Central memory CD8-positive, alpha-beta T cell (primary cell): ENCODE measurements at regions not wholly inside any gene's neighbourhood (a gene's known extent, or its start where the extent isn't known, plus 50 kb on each side); places are given as distances from the start of the nearest gene placed in this dataset.
A peak's percentile ranks its signal among the peaks of the same experiment; 100 is the strongest.
"Not testable (repeated sequence)": the region's sequence is repeated elsewhere in the genome, so short reads cannot be mapped to it uniquely, and the experiment has no call there.

Experiments used
- ATAC-seq: fragments of 150-1000 bp; cut with Tn5 transposase; replicated peaks from 2 replicates; pipeline ENCODE4 v1.10.0; 2022; ENCODE audit warnings: mild to moderate bottlenecking, moderate FRiP score, moderate number of reproducible peaks; ENCODE audit not compliant: poor library complexity, severe bottlenecking; ENCODE audit errors: extremely low read depth
- DNase-seq, 2 donors: peaks; one replicate each; pipeline ENCODE4 v3.0.0; 2021; ENCODE audit warnings: low spot score in 2 of 2
- H3K27ac Mint-ChIP-seq: one replicate; pipeline ENCODE4 v1.8.0; 2022; ENCODE audit warnings: low read depth, mild to moderate bottlenecking, moderate library complexity, mixed read lengths
- H3K27me3 Mint-ChIP-seq: one replicate; pipeline ENCODE4 v1.8.0; 2022; ENCODE audit warnings: mixed read lengths
- H3K36me3 Mint-ChIP-seq: one replicate; pipeline ENCODE4 v1.8.0; 2022; ENCODE audit warnings: mild to moderate bottlenecking, moderate library complexity, mixed read lengths; ENCODE audit not compliant: insufficient read depth
- H3K4me1 Mint-ChIP-seq: one replicate; pipeline ENCODE4 v1.8.0; 2022; ENCODE audit warnings: mixed read lengths
- H3K4me3 Mint-ChIP-seq: one replicate; pipeline ENCODE4 v1.8.0; 2022; ENCODE audit warnings: mild to moderate bottlenecking, moderate library complexity, mixed read lengths
- H3K9me3 Mint-ChIP-seq: one replicate; pipeline ENCODE4 v1.8.0; 2022; ENCODE audit warnings: mixed read lengths

DNA sequence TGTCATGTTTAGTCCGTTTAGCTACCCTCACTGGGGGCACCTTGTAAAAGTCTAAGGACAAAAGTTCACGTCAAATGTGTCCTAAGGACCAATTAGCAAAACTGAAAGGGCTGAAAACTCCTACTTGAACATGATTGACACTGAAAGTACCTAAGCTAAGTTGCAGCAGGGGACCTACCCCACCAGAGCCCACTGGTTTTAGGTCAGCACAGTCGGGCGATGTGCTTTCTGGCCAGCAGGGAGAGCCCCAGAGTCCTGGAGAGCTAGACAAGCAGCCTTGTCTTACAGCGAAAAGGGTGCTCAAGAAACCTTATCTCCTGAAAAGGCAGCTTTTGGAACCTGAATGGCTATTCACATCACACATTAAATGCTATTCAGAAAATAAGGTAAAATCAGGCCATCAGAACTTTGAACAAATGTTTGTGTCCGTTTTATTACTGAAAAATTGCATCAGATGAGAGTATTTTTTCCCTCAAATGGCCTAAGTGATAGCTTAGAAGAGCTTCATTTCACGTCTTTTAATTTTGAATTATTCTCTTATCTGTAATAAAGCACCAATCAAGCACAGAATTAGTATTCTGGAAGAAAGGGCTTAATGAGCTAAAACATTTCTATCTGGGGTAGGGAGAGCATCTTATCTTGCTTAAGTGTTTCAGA is 52.2 kb upstream of the MKI67 start:
- ATAC-seq (no peak), DNase-seq (peak in 1 of 2 donors; percentile 23)
- Mint-ChIP-seq H3K9me3 (no peaks in the 10 kb centered on the region), H3K4me1 (peaks cover 25% of the 10 kb centered on the region), H3K4me3 (no peak overlapping the region), H3K27ac (no peak overlapping the region), H3K27me3 (no peaks in the 10 kb centered on the region), H3K36me3 (no peaks in the 10 kb centered on the region)

DNA sequence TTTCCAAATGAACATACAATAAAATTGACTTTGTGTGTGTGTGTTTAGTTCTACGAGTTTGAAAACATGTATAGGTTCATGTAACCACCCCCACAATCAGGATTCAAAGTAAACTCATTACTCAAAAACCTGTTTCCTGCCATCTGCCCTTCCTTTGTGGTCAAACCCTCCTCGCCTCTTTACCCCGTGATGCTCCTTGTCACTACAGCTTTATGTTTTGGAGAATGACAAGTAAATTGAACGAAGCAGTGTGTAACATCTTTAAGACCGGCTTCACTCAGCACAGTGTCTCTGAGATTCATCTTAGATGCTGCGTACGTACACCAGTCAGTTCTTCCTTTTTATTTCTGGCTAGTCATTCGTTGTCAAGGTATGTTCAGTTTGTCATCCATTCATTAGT is 54.6 kb upstream of the MKI67 start:
- peak overlapping the region; percentile 58 for H3K27ac Mint-ChIP-seq
- peaks cover 25% of the 10 kb centered on the region for H3K4me1 Mint-ChIP-seq
- DNase-seq (peak in 1 of 2 donors; percentile 28), ATAC-seq (peak; percentile 84)
- H3K4me3 Mint-ChIP-seq = peak overlapping the region; percentile 56
- no peaks in the 10 kb centered on the region for H3K27me3 Mint-ChIP-seq
- H3K9me3 Mint-ChIP-seq = no peaks in the 10 kb centered on the region
- no peaks in the 10 kb centered on the region for H3K36me3 Mint-ChIP-seq

DNA sequence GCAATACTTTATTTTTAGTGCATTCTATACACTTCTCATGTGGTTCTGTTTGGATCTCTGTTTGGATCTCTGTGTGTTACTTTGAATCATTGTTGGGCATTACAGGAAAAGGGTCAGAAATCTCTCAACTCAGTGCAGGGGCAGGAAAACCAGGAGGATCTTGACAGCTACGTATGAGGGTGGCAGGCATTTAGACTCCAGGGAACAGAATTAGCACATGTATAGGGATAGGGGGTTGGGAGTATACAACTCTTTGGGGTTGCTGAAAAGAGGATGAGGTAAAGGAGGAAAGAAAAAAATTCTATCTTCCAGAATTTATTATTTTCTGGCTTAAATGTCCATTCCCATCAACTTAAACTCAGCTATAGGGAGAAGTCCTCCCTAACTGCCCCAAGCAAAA is 59.4 kb upstream of the MKI67 start:
- no peak for DNase-seq
- Mint-ChIP-seq H3K4me1 (peaks cover 32% of the 10 kb centered on the region), H3K9me3 (no peaks in the 10 kb centered on the region), H3K4me3 (no peak overlapping the region), H3K27me3 (no peaks in the 10 kb centered on the region), H3K27ac (no peak overlapping the region), H3K36me3 (no peaks in the 10 kb centered on the region)
- no peak for ATAC-seq

DNA sequence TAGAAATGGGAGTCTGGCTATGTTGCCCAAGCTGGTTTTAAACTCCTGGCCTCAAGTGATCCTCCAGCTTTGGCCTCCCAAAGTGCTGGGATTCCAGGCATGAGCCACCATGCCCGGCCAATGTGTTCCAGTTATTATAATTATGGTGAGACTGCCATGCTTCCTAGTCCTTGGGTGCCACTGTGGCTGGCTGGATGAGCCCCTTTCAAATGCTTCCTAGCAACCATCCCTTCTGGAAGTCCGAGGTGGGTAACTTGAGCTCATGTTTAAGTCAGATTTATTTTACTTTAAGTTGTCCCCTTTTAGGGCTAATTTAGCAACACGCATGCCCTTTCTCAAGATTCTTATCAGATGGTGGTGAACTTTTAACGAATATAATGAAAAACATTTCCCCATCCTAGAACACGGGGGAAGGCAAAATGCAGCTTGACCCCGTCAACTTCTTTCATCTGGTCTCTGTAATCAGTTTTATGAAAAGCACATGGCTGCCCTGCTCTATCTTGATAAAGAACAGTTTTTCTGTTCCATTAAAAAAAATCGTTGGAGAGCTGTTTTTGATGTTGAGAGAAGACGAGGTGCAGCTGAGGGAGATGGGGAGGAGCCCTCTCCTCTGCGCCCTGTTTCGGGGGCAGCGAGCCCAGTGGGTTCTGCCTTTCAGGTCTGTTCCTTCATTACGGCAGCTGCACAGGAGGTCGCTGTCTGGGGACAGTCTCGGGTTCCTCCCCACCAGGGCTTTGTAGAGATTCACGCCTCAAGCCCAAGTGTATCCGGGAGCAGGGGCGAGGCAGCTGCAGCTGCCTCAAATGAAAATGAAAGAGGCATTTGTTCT is 61.0 kb upstream of the MKI67 start:
- Mint-ChIP-seq H3K27me3 (no peaks in the 10 kb centered on the region), H3K36me3 (no peaks in the 10 kb centered on the region), H3K9me3 (no peaks in the 10 kb centered on the region), H3K4me3 (peak overlapping the region; percentile 77), H3K27ac (peak overlapping the region; percentile 94), H3K4me1 (peaks cover 18% of the 10 kb centered on the region)
- ATAC-seq (peak; percentile 91), DNase-seq (no peak)

DNA sequence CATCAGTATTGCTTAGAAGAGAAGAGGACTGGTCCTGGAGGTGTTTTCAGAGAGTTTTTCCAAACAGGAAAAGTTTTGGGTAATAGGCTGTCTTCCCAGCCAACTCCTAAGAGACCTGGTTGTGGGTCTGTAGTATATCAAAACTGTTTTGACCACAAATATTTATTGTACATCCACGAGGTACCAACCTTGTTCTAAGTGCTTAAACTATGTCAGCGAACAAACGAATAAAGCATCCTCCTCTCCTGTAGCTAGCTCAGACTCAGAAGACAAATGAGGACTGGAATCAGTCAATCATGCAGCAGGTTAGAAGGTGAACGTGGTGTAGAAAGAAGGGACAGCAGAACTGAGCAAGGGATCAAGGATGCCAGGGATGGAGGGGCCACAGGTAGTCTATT is 61.6 kb upstream of the MKI67 start:
- DNase-seq (no peak), ATAC-seq (peak; percentile 15)
- peak overlapping the region; percentile 77 for H3K4me3 Mint-ChIP-seq
- H3K27me3 Mint-ChIP-seq = no peaks in the 10 kb centered on the region
- peaks cover 18% of the 10 kb centered on the region for H3K4me1 Mint-ChIP-seq
- no peaks in the 10 kb centered on the region for H3K9me3 Mint-ChIP-seq
- H3K27ac Mint-ChIP-seq = peak overlapping the region; percentile 94
- no peaks in the 10 kb centered on the region for H3K36me3 Mint-ChIP-seq

DNA sequence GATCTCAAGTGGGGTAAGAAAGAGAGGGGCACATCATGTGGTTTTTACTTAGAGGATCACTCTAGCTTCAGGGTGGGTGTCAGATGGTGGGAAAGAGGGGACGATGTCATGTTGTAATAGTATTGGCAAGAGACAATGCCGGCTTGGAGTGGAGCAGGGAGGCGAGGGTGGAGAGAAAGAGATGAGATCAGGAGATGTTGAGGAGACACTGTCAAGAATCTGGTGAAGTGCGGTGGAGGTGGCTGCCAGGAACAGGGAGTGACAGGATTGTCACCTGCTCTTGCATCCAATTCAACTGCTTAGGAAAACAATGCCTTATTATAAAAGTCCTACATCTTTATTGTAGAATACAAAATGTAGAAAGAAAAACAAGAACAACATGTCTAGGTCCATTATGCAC is 63.0 kb upstream of the MKI67 start:
- Mint-ChIP-seq H3K9me3 (no peaks in the 10 kb centered on the region), H3K36me3 (no peaks in the 10 kb centered on the region), H3K4me3 (no peak overlapping the region), H3K27me3 (no peaks in the 10 kb centered on the region), H3K4me1 (peaks cover 18% of the 10 kb centered on the region), H3K27ac (no peak overlapping the region)
- ATAC-seq (no peak), DNase-seq (no peak)

DNA sequence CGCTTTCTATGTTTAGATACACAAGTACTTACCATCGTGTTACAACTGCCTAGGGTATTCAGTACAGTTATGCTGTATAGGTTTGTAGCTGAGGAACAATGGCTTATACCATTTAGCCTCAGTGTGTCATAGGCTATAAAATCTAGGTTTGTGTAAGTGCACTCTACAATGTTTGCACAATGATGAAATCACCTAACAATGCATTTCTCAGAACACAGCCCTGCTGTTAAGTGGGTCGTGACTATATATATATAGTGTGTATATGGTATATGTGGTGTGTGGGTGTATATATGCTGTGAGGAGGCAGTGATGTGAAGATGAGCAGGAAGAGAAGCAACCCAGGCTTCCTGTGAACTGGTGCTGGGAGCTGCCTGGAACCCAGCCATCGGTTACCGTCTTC is 65.6 kb upstream of the MKI67 start:
- no peaks in the 10 kb centered on the region for H3K27me3 Mint-ChIP-seq
- no peak overlapping the region for H3K27ac Mint-ChIP-seq
- peaks cover 18% of the 10 kb centered on the region for H3K4me1 Mint-ChIP-seq
- no peaks in the 10 kb centered on the region for H3K36me3 Mint-ChIP-seq
- DNase-seq (no peak), ATAC-seq (no peak)
- no peaks in the 10 kb centered on the region for H3K9me3 Mint-ChIP-seq
- no peak overlapping the region for H3K4me3 Mint-ChIP-seq

DNA sequence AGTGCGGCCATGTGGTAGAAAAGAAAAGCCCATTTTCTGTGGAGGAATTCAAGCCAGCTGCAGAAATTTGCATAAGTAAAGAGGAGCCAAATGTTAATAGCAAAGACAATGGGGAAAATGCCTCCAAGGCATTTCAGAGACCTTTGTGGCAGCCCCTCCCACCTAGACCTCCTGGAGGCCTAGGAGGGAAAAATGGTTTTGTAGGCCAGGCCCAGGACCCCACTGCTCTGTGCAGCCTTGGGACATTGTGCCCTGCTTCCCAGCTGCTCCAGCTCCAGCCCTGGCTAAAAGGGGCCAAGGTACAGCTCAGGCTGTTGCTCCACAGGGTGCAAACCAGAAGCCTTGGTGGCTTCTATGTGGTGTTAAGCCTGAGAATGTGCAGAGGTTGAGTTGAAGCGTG is 75.6 kb upstream of the MKI67 start:
- not testable (repeated sequence) for ATAC-seq

DNA sequence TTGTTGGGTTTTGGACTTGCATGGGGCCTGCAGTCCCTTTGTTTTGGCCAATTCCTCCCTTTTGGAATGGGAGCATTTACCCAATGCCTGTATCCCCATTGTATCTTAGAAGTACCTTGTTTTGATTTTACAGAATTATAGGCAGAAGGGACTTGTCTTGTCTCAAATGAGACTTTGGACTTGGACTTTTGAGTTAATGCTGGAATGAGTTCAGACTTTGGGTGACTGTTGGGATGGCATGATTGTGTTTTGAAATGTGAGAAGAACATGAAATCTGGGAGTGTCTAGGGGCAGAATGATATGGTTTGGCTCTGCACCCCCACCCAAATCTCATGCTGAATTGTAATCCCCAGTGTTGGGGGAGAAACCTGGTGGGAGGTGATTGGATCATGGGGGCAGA is 76.8 kb upstream of the MKI67 start:
- H3K4me1 Mint-ChIP-seq = no peaks in the 10 kb centered on the region
- DNase-seq = no peak
- H3K9me3 Mint-ChIP-seq = peaks cover 17% of the 10 kb centered on the region
- no peak overlapping the region for H3K27ac Mint-ChIP-seq
- H3K36me3 Mint-ChIP-seq = peaks cover 3% of the 10 kb centered on the region
- H3K27me3 Mint-ChIP-seq = peaks cover 30% of the 10 kb centered on the region
- no peak overlapping the region for H3K4me3 Mint-ChIP-seq
- ATAC-seq = no peak

More for the DNA sequence above, 75.6 kb upstream of the MKI67 start:
- peaks cover 30% of the 10 kb centered on the region for H3K27me3 Mint-ChIP-seq
- not testable (repeated sequence) for H3K36me3 Mint-ChIP-seq, DNase-seq, H3K4me1 Mint-ChIP-seq, H3K4me3 Mint-ChIP-seq, H3K27ac Mint-ChIP-seq
- peaks cover 17% of the 10 kb centered on the region for H3K9me3 Mint-ChIP-seq

DNA sequence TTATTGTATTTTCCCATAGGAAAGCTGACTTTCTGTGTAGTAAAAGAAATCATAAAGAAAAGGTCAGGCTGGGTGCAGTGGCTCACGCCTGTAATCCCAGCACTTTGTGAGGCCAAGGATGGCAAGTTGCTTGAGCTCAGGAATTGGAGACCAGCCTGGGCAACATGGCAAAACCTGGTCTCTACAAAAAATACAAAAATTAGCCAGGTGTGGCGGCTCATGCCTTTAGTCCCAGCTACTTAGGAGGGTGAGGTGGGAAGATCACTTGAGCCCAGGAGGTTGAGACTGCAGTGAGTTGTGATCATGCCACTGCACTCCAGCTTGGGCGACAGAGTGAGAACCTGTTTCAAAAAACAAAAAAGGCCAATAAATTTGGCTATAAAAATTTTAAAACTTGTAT is 79.4 kb upstream of the MKI67 start:
- H3K4me1 Mint-ChIP-seq, H3K4me3 Mint-ChIP-seq, DNase-seq, H3K27ac Mint-ChIP-seq, ATAC-seq, H3K36me3 Mint-ChIP-seq: not testable (repeated sequence)
- peaks cover 12% of the 10 kb centered on the region for H3K27me3 Mint-ChIP-seq
- H3K9me3 Mint-ChIP-seq = peaks cover 15% of the 10 kb centered on the region

DNA sequence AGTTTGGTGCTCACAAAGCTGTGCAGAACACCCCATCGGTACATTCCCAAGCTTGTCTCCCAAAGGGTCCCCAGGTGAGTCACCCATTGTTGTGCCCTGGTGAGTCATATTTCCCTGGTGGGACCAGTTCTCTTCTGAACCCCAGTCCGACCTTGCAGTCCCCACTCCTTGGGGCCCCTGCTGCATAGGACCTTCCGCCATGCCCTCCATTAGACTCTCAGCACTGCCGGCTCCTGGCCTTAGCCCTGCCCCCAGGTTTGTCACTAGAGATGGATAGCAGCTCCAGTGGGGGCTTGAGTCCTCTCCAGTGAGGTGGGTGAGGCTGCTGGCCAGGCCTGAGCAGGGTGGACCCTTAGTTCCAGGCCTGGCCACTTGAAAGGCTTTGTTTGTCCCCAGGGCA is 80.5 kb upstream of the MKI67 start:
- H3K9me3 Mint-ChIP-seq = peaks cover 5% of the 10 kb centered on the region
- H3K4me3 Mint-ChIP-seq = no peak overlapping the region
- peaks cover 7% of the 10 kb centered on the region for H3K36me3 Mint-ChIP-seq
- ATAC-seq = no peak
- H3K4me1 Mint-ChIP-seq = peaks cover 4% of the 10 kb centered on the region
- no peak for DNase-seq
- peaks cover 1% of the 10 kb centered on the region for H3K27me3 Mint-ChIP-seq
- H3K27ac Mint-ChIP-seq = no peak overlapping the region

DNA sequence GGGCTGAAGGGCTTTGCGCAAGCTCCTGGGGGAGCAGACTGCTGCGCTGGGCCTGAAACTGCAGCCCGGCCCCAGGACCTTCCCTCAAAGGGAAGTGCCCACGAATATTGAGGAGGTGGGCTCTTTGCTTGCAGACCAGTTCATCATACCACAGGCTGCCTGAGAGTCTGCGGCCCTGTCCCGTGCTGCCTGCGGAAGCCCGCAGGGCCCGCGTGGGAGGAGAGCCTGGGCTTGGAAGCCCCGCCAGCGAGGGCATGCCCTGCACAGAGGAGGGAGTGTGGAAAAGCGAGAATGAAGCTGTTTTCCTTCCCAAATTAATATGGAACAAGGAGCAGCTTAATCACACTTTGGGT is 83.6 kb upstream of the MKI67 start:
- H3K4me3 Mint-ChIP-seq = peak overlapping the region; percentile 79
- peaks cover 10% of the 10 kb centered on the region for H3K36me3 Mint-ChIP-seq
- H3K27me3 Mint-ChIP-seq = no peaks in the 10 kb centered on the region
- H3K27ac Mint-ChIP-seq = peak overlapping the region; percentile 57
- no peaks in the 10 kb centered on the region for H3K9me3 Mint-ChIP-seq
- peaks cover 14% of the 10 kb centered on the region for H3K4me1 Mint-ChIP-seq
- no peak for ATAC-seq
- DNase-seq = no peak
